Activated CD4-positive, CD25-positive, alpha-beta regulatory T cell treated with anti-CD3 and anti-CD28 coated beads, Interleukin-2, amount 50 U/mL, for 72 hours (primary cell): ENCODE measurements at regions not wholly inside any gene's neighbourhood (a gene's known extent, or its start where the extent isn't known, plus 50 kb on each side); places are given as distances from the start of the nearest gene placed in this dataset.

ENCODE experiments used
- DNase-seq: peaks from one replicate; pipeline ENCODE4 v3.0.0; 2021

- no peak for DNase-seq
Observed at GRCh38 chr2:217260441-217261115, 400.7 kb upstream of the TNP1 start.

GRCh38 chr2:217258170-217258569 is 398.3 kb upstream of the TNP1 start:
- no peak for DNase-seq

GRCh38 chr2:217256251-217256650 is 396.4 kb upstream of the TNP1 start:
- no peak for DNase-seq

DNA sequence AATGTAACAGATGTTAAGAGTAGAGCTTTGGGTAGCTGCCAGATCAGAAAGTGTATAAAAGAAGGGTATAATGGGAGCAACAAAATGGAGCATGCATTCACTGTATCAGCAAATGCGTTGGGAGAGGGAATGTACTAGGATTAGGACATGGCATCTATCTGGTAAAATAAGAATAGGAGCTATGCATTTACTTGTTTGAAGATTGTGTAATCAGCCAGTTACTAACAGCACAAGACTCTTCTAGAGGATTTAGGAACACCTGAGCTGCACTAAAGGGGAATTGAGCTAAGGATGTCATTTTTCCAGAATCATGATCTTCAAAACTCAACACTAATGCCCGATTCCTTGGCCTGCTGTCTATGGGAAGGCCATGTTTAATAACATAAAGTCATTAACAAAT is 394.2 kb upstream of the TNP1 start:
- DNase-seq, result no peak

GRCh38 chr2:217252181-217252580 is 392.3 kb upstream of the TNP1 start:
- no peak for DNase-seq

DNA sequence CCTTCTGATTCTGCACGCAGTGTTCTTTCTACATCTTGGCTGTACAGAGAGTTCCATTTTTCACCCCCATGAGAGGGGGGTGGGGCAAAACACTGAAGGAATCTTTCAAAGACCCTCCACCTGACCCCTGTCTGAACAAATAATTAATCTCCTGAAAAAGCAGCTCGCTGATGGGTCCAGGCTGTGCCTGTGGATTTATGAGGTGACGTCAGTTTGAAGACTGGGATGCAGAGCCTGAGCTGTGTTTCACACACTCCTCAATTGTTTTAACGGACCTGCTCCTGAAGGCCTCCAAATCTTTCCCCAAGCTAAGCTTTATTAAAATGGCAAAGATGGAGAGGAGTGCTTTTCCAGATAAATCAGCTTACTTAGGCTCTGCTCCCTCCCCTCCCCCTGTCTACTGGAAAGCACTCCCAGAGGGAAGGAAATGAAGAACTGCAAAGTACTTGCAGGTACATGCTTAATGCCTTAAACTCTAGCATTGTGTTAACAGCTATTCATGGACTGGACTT is 390.2 kb upstream of the TNP1 start:
- no peak for DNase-seq

GRCh38 chr2:217249121-217250012 is 389.5 kb upstream of the TNP1 start:
- no peak for DNase-seq

- DNase-seq, result no peak
Observed at GRCh38 chr2:217248312-217248935, 388.6 kb upstream of the TNP1 start.

GRCh38 chr2:217247476-217247875 is 387.6 kb upstream of the TNP1 start:
- DNase-seq, result no peak

DNA sequence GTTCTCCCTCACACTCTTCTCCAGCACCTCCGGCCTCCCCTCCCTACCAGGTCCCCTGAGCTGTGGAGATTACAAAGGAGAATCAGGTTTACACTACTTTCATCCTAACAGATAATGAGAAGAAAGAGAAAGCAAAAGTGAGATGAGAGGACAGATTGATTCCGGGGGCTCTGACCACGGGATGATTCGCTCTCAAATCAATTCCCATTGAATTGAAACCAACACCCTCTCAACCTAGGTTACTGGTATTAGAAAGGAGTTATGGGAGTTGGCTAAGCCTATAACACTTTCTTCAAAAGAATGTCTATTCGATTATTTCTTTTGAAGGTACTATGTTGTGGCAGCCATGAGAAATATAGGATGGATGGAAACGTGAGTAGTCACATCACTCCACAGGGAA is 386.2 kb upstream of the TNP1 start:
- DNase-seq, result no peak

DNA sequence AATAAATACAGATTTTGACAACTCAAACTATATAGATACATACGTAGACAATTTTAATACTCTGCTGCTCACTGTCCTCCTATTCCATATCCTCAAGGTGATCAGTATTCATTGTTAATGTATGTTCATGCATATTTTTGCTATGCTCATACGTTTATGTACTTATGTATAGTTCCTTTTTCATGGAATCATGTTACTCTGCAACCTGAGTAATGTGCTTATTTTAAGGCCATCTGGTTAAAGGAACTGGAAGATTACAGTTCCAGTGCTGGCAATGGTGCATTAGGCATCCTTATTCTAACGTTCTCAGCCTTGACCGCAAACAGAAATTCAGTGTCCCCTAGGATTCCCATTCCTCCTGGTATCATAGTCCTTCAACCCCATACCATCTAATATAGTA is 385.0 kb upstream of the TNP1 start:
- DNase-seq, result no peak

DNA sequence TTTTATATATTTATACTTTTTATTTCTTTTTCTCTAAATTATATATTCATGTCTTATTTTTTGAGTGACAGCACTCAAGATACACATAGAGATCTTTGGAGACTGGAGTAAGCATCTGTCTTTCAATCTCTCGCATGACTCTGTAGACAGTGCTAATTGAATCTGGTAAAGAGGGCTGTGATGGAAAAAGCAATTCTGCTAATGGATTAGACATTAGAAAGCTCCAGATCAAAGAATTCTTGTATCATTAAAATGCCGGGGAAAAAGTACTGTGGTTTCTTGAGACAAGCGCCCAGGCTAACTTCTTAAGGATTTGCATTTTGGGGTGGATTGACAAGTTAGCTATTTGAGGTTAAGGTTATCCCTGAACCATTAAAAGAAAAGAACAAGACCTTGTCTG is 383.1 kb upstream of the TNP1 start:
- DNase-seq, result no peak

DNA sequence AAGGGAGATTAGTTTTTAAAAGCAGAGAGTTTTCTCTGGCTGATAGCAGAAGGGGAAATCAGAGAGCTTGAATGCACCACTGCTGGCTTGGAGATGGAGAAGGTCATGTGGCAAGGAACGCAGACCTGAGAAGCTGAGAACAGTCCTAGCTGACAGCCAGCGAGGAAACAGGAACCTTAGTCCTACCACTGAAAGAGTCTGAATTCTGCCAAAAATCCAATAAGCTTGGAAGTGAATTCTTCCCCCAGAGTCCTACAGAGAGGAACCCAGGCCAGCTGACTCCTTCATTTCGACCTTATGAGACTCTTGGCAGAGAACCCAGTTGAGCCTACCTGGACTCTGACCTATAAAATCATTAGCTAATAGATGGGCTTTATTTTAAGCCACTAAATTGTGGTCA is 371.9 kb upstream of the TNP1 start:
- DNase-seq, result no peak

GRCh38 chr2:217231212-217231611 is 371.3 kb upstream of the TNP1 start:
- DNase-seq, result no peak

DNA sequence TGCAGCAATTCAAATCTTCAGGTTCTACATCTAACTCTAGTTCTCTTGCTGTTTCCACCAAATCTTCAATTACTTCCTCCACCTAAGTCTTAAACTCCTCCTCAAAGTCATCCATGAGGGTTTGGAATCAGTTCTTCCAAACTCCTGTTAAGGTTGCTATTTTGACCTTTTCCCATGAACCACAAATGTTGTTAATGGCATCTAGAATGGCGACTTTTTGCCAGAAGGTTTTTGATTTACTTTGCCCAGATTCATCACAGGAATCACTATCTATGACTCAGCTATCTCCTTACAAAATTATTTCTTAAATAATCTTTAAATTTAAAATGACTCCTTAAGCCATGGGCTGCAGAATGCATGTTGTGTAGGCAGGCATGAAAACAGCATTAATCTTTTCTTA is 368.9 kb upstream of the TNP1 start:
- no peak for DNase-seq

DNA sequence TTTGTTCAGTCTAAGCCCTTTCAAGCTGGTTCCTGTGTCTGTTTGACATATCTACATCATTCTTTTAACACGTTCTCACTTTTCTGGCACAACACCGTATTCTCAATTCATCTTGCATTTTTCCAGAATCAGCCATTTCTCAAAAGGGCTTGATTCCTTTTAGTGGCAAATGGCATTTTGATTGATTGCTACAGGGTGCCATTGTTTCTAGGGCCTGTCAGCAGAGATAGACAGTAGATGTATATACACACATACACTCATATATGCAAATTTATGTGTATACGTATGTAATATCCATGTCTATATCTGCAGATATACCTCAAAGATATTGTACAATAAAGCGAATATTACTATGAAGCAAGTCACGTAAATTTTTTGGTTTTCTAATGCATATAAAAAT is 367.9 kb upstream of the TNP1 start:
- DNase-seq, result no peak

DNA sequence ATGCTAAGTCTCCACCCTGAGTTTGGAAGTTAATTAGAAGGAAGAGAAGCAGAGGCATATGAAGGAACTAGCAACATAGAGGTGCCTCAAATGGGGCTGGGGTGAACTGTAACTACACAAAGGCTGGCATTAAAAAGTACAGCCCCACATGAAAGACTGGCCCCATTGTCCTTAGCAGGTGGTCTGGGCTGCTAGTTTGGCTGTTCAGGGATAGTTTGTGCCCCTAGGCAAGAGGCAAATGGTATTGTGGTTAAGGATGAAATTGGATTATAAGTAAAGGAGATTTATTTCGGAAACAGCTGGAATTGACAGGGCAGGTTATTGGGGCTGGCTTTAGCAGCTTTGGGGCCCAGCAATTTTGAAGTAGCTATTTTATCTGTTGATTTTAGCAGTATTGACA is 365.7 kb upstream of the TNP1 start:
- DNase-seq, result no peak

- no peak for DNase-seq
Observed at GRCh38 chr2:217223222-217223930, 363.5 kb upstream of the TNP1 start.

- no peak for DNase-seq
Observed at GRCh38 chr2:217222309-217222910, 362.5 kb upstream of the TNP1 start.

DNA sequence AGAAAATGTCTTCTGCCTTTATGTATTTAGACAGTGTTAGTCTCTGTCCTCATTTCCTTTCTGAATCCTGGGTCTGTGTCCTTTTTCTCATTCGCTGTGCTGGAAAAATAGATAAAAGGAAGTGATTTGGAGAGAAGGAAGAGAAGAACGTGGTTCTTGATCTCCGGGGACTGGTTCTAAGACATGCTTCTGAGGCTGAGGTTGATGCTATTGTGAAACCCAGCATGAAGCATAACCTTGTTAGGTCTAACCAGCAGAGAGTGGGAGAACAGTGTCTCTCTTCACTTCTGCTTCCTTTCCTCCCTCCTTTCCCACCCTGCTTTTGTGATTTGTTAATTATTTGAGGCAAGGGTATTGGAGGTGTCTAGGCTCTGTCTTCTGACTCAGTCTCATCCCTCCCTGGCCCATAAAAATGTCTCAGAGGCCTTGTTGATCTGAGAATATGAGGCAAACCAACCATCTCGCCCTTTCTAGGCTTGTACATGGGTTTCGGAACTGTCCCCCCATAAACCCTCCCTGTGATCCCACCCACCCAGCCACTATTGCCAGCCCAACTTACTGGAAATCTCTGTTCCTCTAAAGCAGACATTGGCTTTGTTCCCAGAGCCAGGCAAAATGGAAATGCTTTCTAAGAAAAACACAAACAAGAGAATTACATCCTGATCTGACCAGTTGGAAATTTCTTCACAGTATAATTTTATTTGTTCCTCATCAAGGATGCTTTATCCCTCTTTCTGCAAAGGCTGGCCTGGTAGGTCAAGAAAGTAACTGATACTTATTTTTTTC is 360.6 kb upstream of the TNP1 start:
- no peak for DNase-seq

- DNase-seq, result no peak
Observed at GRCh38 chr2:217219164-217219520, 359.3 kb upstream of the TNP1 start.
